ENCODE measurements at regions not wholly inside any gene's neighbourhood (a gene's known extent, or its start where the extent isn't known, plus 50 kb on each side); places are given as distances from the start of the nearest gene placed in this dataset.

- TF ChIP-seq CTCF (optimal IDR thresholded peaks at IDR 0.05 in 1 of 3, IDR thresholded peaks at IDR 0.05 in 1 of 3, conservative IDR thresholded peaks at IDR 0.05 in 1 of 3; ENCODE audit: extremely low read depth in 1 of 3, insufficient read depth in 2 of 3, low read length in 3 of 3) (no peak), EZH2 (IDR thresholded peaks at IDR 0.05; ENCODE audit: low read length) (no peak)
These were observed 168.1 kb downstream of the ATPSCKMT start for GRCh38 chr5:10081584-10081983.
